HepG2 (cell line): ENCODE measurements at regions not wholly inside any gene's neighbourhood (a gene's known extent, or its start where the extent isn't known, plus 50 kb on each side); places are given as distances from the start of the nearest gene placed in this dataset.

Experiments
- CHCHD3 ChIP-seq: sonication (generic); formaldehyde crosslinking; IDR thresholded peaks from 2 replicates; pipeline ENCODE4 v1.8.0; 2022; ENCODE audit warnings: mild to moderate bottlenecking, missing genetic modification reagents, moderate library complexity
- ELF3 ChIP-seq: IDR thresholded peaks from 2 replicates; pipeline ENCODE4 v1.6.1; 2016; ENCODE audit warnings: missing genetic modification reagents, missing compliant biosample characterization
- FOXA1 ChIP-seq, 2 experiments: fragments of 450-650 bp in 1 of 2; sonication (generic) in 1 of 2; formaldehyde crosslinking in 1 of 2; IDR thresholded peaks; 2 replicates each; pipeline versions ENCODE4 v1.4.0 to v1.6.1; 2016 to 2020; ENCODE audit warnings: missing genetic modification reagents in 1 of 2
- HNRNPL ChIP-seq: fragments of 200-400 bp; formaldehyde crosslinking; IDR thresholded peaks from 2 replicates; pipeline ENCODE4 v1.6.1; 2017; ENCODE audit warnings: mild to moderate bottlenecking, low read depth, low read length
- JUNB ChIP-seq: sonication (generic); formaldehyde crosslinking; IDR thresholded peaks from 2 replicates; pipeline ENCODE4 v1.8.0; 2022; ENCODE audit warnings: missing genetic modification reagents, mild to moderate bottlenecking, borderline replicate concordance
- NBN ChIP-seq: fragments of 450-650 bp; conservative IDR thresholded peaks from 2 replicates; pipeline ENCODE4 v1.6.1; 2017
- NKX3-1 ChIP-seq: sonication (generic); formaldehyde crosslinking; IDR thresholded peaks from 2 replicates; pipeline ENCODE4 v1.5.0; 2020; ENCODE audit warnings: missing genetic modification reagents
- NR0B2 ChIP-seq: sonication (generic); formaldehyde crosslinking; IDR thresholded peaks from 2 replicates; pipeline ENCODE4 v1.4.0; 2020; ENCODE audit warnings: mild to moderate bottlenecking, missing genetic modification reagents
- PAF1 ChIP-seq: IDR thresholded peaks from 2 replicates; pipeline ENCODE4 v1.6.1; 2016; ENCODE audit warnings: missing genetic modification reagents, missing compliant biosample characterization
- PLSCR1 ChIP-seq: sonication (generic); formaldehyde crosslinking; IDR thresholded peaks from 2 replicates; pipeline ENCODE4 v1.5.0; 2020; ENCODE audit warnings: missing genetic modification reagents, mild to moderate bottlenecking, borderline replicate concordance
- ZC3H4 ChIP-seq: sonication (generic); formaldehyde crosslinking; IDR thresholded peaks from 2 replicates; pipeline ENCODE4 v1.4.0; 2020; ENCODE audit warnings: missing genetic modification reagents, borderline replicate concordance
- ZMAT3 ChIP-seq: sonication (generic); formaldehyde crosslinking; conservative IDR thresholded peaks from 2 replicates; pipeline ENCODE4 v1.7.0; 2021; ENCODE audit warnings: missing genetic modification reagents
- ZNF138 ChIP-seq: sonication (generic); formaldehyde crosslinking; IDR thresholded peaks from 2 replicates; pipeline ENCODE4 v1.5.0; 2020; ENCODE audit warnings: mild to moderate bottlenecking, low read depth, missing genetic modification reagents
- ZNF318 ChIP-seq: sonication (generic); formaldehyde crosslinking; IDR thresholded peaks from 2 replicates; pipeline ENCODE4 v1.4.0; 2020; ENCODE audit warnings: mild to moderate bottlenecking, missing genetic modification reagents
- ZNF44 ChIP-seq: sonication (generic); formaldehyde crosslinking; IDR thresholded peaks from 2 replicates; pipeline ENCODE4 v1.5.1; 2020; ENCODE audit warnings: mild to moderate bottlenecking, missing genetic modification reagents
- ZNF660 ChIP-seq: sonication (generic); formaldehyde crosslinking; IDR thresholded peaks from 2 replicates; pipeline ENCODE4 v1.5.1; 2020; ENCODE audit warnings: mild to moderate bottlenecking, low read depth, missing genetic modification reagents, borderline replicate concordance
- ZNF784 ChIP-seq: sonication (generic); formaldehyde crosslinking; IDR thresholded peaks from 2 replicates; pipeline ENCODE4 v1.5.1; 2020; ENCODE audit warnings: missing genetic modification reagents, mild to moderate bottlenecking, borderline replicate concordance

GRCh38 chr16:81175325-81175891 lies 63.1 kb upstream of the BCO1 start (continued):
- TF ChIP-seq ZNF660 (no peak), NKX3-1 (no peak), CHCHD3 (CRISPR knock-in tag) (no peak), ELF3 (CRISPR knock-in tag) (peak; percentile 55; the same call in 1 of the 2 replicates), ZNF784 (CRISPR knock-in tag) (no peak), PAF1 (CRISPR knock-in tag) (no peak), ZNF138 (no peak), NR0B2 (CRISPR knock-in tag) (no peak), PLSCR1 (no peak), ZNF44 (CRISPR knock-in tag) (no peak), JUNB (CRISPR knock-in tag) (peak; percentile 73; the same call in 1 of the 2 replicates), ZMAT3 (CRISPR knock-in tag) (no peak), HNRNPL (no peak), ZC3H4 (no peak), NBN (no peak), FOXA1 (IDR thresholded peaks at IDR 0.05) (no peak), FOXA1 (CRISPR knock-in tag; IDR thresholded peaks at IDR 0.05) (peak; percentile 72), ZNF318 (no peak)
